Liver (tissue), 8 donors: ENCODE measurements at regions not wholly inside any gene's neighbourhood (a gene's known extent, or its start where the extent isn't known, plus 50 kb on each side); places are given as distances from the start of the nearest gene placed in this dataset.

Experiments
- DNase-seq: peaks from one replicate; pipeline ENCODE4 v3.0.0-alpha.2; 2017; ENCODE audit warnings: low spot score
- H3K27ac ChIP-seq, 2 donors: one replicate each; pipeline ENCODE4 v1.7.0; 2013; ENCODE audit warnings: inconsistent platforms in 2 of 2, low read length in 2 of 2, control low read depth in 1 of 2, low read depth in 1 of 2, mild to moderate bottlenecking in 1 of 2
- H3K27me3 ChIP-seq, 4 donors: one replicate each; pipeline versions ENCODE4 v1.6.1 to v1.7.0; 2013; ENCODE audit warnings: low read length in 3 of 4, inconsistent platforms in 1 of 4, mild to moderate bottlenecking in 1 of 4, moderate library complexity in 1 of 4; ENCODE audit not compliant: control insufficient read depth in 4 of 4, insufficient read depth in 4 of 4
- H3K36me3 ChIP-seq, 4 donors: one replicate each; pipeline versions ENCODE4 v1.6.1 to v1.7.0; 2013; ENCODE audit warnings: low read length in 3 of 4, mild to moderate bottlenecking in 3 of 4, low read depth in 1 of 4, moderate library complexity in 1 of 4; ENCODE audit not compliant: control insufficient read depth in 4 of 4, insufficient read depth in 3 of 4
- H3K4me1 ChIP-seq, 4 donors: one replicate each; pipeline versions ENCODE4 v1.6.1 to v1.7.0; 2013; ENCODE audit warnings: low read length in 3 of 4, mild to moderate bottlenecking in 3 of 4, moderate library complexity in 1 of 4; ENCODE audit not compliant: control insufficient read depth in 4 of 4, insufficient read depth in 4 of 4
- H3K4me3 ChIP-seq, 3 donors: one replicate each; pipeline versions ENCODE4 v1.6.1 to v1.7.0; 2013; ENCODE audit warnings: low read length in 3 of 3, control low read depth in 1 of 3, low read depth in 1 of 3, mild to moderate bottlenecking in 1 of 3
- H3K9ac ChIP-seq, 2 donors: one replicate each; pipeline ENCODE4 v1.7.0; 2013; ENCODE audit warnings: low read length in 2 of 2, mild to moderate bottlenecking in 2 of 2, moderate library complexity in 2 of 2, control low read depth in 1 of 2, low read depth in 1 of 2
- H3K9me3 ChIP-seq, 4 donors: one replicate each; pipeline versions ENCODE4 v1.6.1 to v1.7.0; 2013; ENCODE audit warnings: low read length in 3 of 4; ENCODE audit not compliant: control insufficient read depth in 4 of 4
- ATF3 ChIP-seq: IDR thresholded peaks from 2 replicates; pipeline ENCODE4 v1.6.1; 2016; ENCODE audit warnings: antibody characterized with exemption
- CTCF ChIP-seq: fragments of 150-350 bp; IDR thresholded peaks from 2 replicates; pipeline ENCODE4 v1.5.1; 2017; ENCODE audit warnings: improper control_type of control experiment, low read depth, low read length; ENCODE audit not compliant: missing input control
- EGR1 ChIP-seq, 2 donors: IDR thresholded peaks; 2 replicates each; pipeline ENCODE4 v1.6.1; 2016 to 2018; ENCODE audit warnings: antibody characterized with exemption in 2 of 2, low read depth in 2 of 2
- FOXA1 ChIP-seq: IDR thresholded peaks from 2 replicates; pipeline ENCODE4 v1.6.1; 2016; ENCODE audit warnings: antibody characterized with exemption
- FOXA2 ChIP-seq: IDR thresholded peaks from 2 replicates; pipeline ENCODE4 v1.6.1; 2016; ENCODE audit warnings: antibody characterized with exemption
- GABPA ChIP-seq, 2 donors: IDR thresholded peaks in 1 of 2; conservative IDR thresholded peaks in 1 of 2; 2 replicates each; pipeline ENCODE4 v1.6.1; 2016; ENCODE audit warnings: antibody characterized with exemption in 2 of 2, mild to moderate bottlenecking in 1 of 2, moderate library complexity in 1 of 2
- HNF4A ChIP-seq, 2 donors: conservative IDR thresholded peaks; 2 replicates each; pipeline ENCODE4 v1.6.1; 2016; ENCODE audit warnings: antibody characterized with exemption in 2 of 2, mild to moderate bottlenecking in 2 of 2
- HNF4G ChIP-seq: IDR thresholded peaks from 2 replicates; pipeline ENCODE4 v1.6.1; 2016; ENCODE audit warnings: antibody characterized with exemption
- JUND ChIP-seq, 2 donors: IDR thresholded peaks; 2 replicates each; pipeline ENCODE4 v1.6.1; 2016; ENCODE audit warnings: antibody characterized with exemption in 2 of 2
- MAX ChIP-seq: IDR thresholded peaks from 2 replicates; pipeline ENCODE4 v1.6.1; 2016; ENCODE audit warnings: antibody characterized with exemption
- NR2F2 ChIP-seq: IDR thresholded peaks from 2 replicates; pipeline ENCODE4 v1.6.1; 2016; ENCODE audit warnings: antibody characterized with exemption
- REST ChIP-seq: IDR thresholded peaks from 2 replicates; pipeline ENCODE4 v1.6.1; 2016; ENCODE audit warnings: antibody characterized with exemption, mild to moderate bottlenecking
- RXRA ChIP-seq, 2 donors: IDR thresholded peaks; 2 replicates each; pipeline ENCODE4 v1.6.1; 2017 to 2018; ENCODE audit warnings: antibody characterized with exemption in 2 of 2, mild to moderate bottlenecking in 1 of 2
- SP1 ChIP-seq: IDR thresholded peaks from 2 replicates; pipeline ENCODE4 v1.6.1; 2018; ENCODE audit warnings: antibody characterized with exemption, mild to moderate bottlenecking
- TAF1 ChIP-seq: conservative IDR thresholded peaks from 2 replicates; pipeline ENCODE4 v1.6.1; 2016; ENCODE audit warnings: antibody characterized with exemption, mild to moderate bottlenecking
- YY1 ChIP-seq: IDR thresholded peaks from 2 replicates; pipeline ENCODE4 v1.6.1; 2016; ENCODE audit warnings: antibody characterized with exemption, mild to moderate bottlenecking
- ZBTB33 ChIP-seq: IDR thresholded peaks from 2 replicates; pipeline ENCODE4 v1.6.1; 2016; ENCODE audit warnings: antibody characterized with exemption
- WGBS: extraction: QIAGEN DNeasy Blood & Tissue Kit; methylation state at CpG from one replicate; pipeline ENCODE4 v1.1.7; 2013; 5-methylcytosine and 5-hydroxymethylcytosine counted together
- donor health status: healthy.
- donor health status: healthy.
- donor health status: healthy.
- donor health status: healthy.
- donor health status: healthy.

GRCh38 chr12:107510211-107510610 is 175.4 kb upstream of the PWP1 start:
- 80% methylated on average over 2 of the region's 2 CpGs for WGBS
- Histone ChIP-seq H3K27ac (no peak overlapping the region), H3K4me3 (no peak overlapping the region), H3K9me3 (no peaks in the 10 kb centered on the region), H3K36me3 (no peaks in the 10 kb centered on the region), H3K27me3 (no peaks in the 10 kb centered on the region), H3K4me1 (peaks cover 0 to 2% (median 2%) of the 10 kb centered on the region in 4 donors), H3K9ac (no peak overlapping the region)
- DNase-seq: no peak
- TF ChIP-seq RXRA (IDR thresholded peaks at IDR 0.05) (no peak), FOXA2 (no peak), JUND (IDR thresholded peaks at IDR 0.05) (no peak), HNF4G (no peak), REST (no peak), TAF1 (no peak), MAX (no peak), EGR1 (IDR thresholded peaks at IDR 0.05; ENCODE audit: low read depth in 2 of 2) (no peak), HNF4A (conservative IDR thresholded peaks at IDR 0.05) (no peak), SP1 (no peak), YY1 (no peak), ZBTB33 (no peak), ATF3 (no peak), GABPA (IDR thresholded peaks at IDR 0.05 in 1 of 2, conservative IDR thresholded peaks at IDR 0.05 in 1 of 2) (no peak), CTCF (no peak), NR2F2 (no peak)

GRCh38 chr12:107511292-107511691 is 174.3 kb upstream of the PWP1 start:
- no peak overlapping the region for H3K27ac ChIP-seq
- TF ChIP-seq HNF4A (conservative IDR thresholded peaks at IDR 0.05): no peak
- TF ChIP-seq CTCF: no peak
- no peak for TF ChIP-seq NR2F2
- no peak for TF ChIP-seq TAF1
- no peak for TF ChIP-seq ATF3
- TF ChIP-seq FOXA1: no peak
- H3K9ac ChIP-seq: no peak overlapping the region
- no peaks in the 10 kb centered on the region for H3K36me3 ChIP-seq
- no peaks in the 10 kb centered on the region for H3K27me3 ChIP-seq
- no peak overlapping the region for H3K4me3 ChIP-seq
- no peak for DNase-seq
- H3K9me3 ChIP-seq: no peaks in the 10 kb centered on the region
- 72% methylated on average over 3 of the region's 3 CpGs for WGBS
- H3K4me1 ChIP-seq: peaks cover 0 to 5% (median 4%) of the 10 kb centered on the region in 4 donors
